NCI-H2196 (cell line): ENCODE measurements at regions not wholly inside any gene's neighbourhood (a gene's known extent, or its start where the extent isn't known, plus 50 kb on each side); places are given as distances from the start of the nearest gene placed in this dataset.

ENCODE experiments used
- DNase-seq: peaks from one replicate; lab custom pipeline; 2025; ENCODE audit not compliant: unreplicated experiment; lab: John Stamatoyannopoulos, UW

DNA sequence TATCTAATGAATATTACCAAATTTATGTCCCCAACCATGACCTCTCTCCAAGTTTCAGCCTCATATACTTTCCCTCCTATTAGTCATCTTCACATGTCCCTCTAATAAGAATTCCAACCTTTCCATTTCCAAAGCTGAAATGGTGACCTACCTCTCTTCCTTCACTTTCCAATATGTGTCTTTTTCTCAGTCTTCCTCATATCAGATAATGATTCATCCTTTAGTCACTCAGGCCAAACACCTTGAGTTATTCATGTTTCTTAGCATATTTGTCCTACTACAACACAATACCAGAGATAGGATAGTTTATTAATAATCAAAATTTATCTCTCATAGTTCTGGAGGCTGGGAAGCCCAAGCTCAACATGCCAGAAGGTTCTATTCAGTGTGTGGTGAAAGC lies 318.5 kb upstream of the ZWINT start:
- DNase-seq = no peak

GRCh38 chr10:56662765-56663447 lies 301.8 kb upstream of the ZWINT start:
- no peak for DNase-seq

DNA sequence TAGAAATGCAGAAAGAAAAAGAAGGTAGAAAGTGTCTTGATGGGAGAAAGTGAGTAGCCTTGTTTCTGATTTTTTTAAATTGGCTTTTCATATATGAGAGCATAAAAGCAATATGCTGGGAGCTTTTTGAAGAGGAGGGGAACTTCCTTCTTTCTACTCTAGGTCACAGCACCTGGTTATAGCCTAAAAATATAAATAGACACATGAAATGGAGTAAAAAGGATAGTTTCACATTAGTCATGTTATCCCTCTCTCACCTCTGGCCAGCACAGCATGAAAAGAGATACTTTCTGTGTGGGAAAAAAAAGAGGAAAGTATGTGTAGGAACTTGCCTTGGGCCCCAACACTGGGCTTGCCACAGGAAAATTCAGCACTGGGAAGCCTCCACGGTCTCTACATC lies 292.2 kb upstream of the ZWINT start:
- DNase-seq = no peak

- DNase-seq = no peak
Measured at GRCh38 chr10:56646329-56647111, 285.5 kb upstream of the ZWINT start.

DNA sequence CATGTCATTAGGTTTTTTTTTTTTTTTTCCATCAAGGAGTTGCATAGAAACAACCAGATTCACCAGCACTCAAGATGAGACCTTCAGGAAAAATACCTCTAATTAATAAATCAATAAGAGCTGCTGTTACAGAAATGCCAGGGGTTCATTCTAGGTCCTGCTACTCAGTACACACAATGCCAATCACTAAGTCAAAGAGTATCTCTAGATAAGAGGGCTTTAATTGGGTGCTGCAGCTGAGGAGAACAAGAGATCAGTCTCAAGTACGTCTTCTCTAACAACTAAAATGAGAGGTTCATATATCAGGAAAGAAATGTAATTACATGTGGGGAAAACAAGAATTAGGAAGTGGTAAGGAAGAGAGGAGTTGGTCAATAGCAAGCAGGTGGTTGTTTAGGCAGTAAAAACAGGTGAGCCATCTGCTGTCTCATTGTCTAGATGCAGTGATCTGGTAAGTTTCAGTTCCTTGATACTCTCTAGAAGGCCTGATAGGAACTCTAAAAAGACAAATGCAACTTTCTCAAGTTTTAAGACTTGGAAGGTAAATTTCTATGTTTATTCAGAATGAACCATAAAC lies 272.9 kb upstream of the ZWINT start:
- peak; percentile 1 for DNase-seq

GRCh38 chr10:56632537-56632936 lies 271.5 kb upstream of the ZWINT start:
- no peak for DNase-seq

GRCh38 chr10:56624082-56624481 lies 263.0 kb upstream of the ZWINT start:
- no peak for DNase-seq

DNA sequence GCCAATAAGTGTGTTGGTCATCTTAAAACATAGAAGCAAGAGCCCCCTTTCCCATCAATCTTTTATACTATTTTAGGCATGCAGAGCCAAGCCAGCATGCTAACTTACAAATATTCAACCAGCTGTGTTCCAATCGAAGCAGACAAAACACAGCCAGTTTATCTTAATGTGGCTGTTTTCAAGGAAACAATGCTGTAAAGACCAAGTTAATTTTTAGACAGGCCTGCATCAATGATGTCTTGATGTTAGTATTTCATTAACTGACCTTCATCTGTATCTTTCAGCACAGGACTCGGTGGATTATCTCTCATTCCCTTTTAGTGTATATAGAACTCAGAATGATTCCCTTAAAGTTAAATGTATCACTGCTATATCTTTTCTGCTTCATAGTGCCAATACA lies 262.0 kb upstream of the ZWINT start:
- DNase-seq = no peak

DNA sequence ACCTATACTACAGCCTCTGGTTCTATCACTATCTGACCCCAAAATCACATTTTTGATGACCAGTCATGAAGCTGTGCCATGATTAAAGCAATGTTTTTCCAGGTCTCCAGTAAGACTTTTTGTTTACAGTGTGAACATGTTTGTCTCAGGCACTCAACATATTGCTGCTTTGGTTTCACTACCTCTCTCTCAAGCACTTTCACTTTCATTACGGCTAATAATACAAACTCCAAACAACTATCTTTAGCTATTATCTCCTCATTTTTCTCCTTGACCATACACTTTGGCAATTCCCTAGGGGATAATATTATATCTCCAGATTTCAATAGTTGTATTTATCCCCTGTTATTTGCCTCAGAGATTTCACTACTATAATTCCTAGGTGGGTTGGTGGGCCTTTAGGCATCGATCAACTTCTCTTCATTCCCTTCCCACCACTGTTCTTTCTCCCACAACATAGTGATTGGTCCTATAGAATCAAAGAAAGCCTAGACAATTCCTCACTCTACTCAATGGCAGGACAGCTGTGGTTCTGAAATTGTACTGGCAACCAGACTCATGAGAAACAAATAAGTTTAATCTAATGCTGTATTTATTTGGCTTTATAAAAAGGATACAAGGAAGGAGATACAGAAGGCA lies 261.4 kb upstream of the ZWINT start:
- DNase-seq = peak; percentile 0

GRCh38 chr10:56606202-56606601 lies 245.1 kb upstream of the ZWINT start:
- DNase-seq = no peak

DNA sequence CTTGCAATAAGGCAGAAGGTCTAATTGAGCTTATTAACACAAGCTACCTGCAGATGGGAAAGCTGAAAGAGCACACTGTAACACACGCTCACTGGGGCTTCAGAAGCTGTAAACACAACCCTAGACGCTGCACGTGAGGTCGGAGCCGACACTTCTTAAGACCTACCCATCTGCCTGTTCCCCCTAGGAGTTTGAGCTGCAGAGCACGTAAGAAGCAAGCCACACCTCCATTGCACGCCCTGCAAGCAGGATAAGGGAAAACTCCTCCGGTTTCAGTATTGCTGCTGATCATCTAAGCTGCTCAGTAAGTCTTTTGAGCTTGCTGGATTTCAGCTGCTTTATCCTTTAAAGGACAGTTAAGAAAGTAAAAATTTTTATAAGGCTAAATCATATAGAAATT lies 244.0 kb upstream of the ZWINT start:
- no peak for DNase-seq

DNA sequence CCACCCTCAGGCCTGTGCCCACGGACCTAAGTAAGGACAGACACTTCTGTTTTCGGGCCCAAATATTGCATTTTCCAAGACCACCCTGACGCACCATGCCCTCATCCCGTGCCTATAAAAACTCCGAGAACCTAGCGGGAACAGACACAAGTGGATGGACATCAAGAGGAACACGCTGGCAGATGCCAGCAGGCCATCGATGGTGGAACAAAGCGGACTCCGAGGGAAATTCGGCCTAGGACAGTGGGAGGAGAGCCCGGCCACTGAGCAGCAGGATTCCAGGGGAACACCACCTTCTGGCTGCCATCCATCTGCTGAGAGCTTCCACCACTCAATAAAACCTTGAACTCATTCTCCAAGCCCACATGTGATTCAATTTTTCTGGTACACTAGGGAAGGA lies 243.6 kb upstream of the ZWINT start:
- DNase-seq = no peak

DNA sequence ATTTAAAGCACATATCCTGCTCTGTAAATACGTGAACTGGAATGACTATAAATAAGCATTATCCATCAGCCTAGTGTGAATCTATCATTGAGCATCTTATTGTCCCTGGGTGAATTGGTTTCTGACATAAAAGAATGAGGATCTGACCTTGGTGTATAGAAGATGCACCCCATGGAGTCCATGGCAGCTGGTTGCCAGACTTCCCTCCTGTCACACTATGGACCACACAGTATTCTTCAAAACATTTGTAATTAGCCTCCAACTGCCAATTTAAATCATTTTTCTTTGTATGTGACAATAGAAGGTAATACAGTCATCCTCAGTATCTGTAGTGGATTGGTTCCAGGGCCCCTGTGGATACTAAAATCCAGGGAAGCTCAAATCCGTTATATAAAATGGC lies 238.1 kb upstream of the ZWINT start:
- DNase-seq = no peak

GRCh38 chr10:56596257-56596656 lies 235.2 kb upstream of the ZWINT start:
- DNase-seq = no peak

DNA sequence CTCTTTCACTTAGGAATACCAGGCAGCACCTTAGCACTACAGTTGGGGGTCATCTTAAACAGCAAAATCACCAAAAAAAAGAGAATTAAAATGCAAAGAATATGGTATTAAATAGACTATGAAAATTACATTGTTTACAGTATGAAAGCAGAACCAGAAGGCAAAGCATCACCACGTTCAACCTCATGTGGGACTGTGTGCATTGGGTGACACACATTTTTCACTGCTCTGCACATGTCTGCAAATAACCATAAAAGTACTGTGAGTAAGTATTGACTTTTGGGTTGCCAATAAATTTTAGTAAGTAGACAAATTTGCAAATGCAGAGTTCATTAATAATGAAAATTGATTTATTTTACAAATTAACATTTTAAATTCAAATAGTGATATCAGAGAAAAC lies 232.1 kb upstream of the ZWINT start:
- no peak for DNase-seq

DNA sequence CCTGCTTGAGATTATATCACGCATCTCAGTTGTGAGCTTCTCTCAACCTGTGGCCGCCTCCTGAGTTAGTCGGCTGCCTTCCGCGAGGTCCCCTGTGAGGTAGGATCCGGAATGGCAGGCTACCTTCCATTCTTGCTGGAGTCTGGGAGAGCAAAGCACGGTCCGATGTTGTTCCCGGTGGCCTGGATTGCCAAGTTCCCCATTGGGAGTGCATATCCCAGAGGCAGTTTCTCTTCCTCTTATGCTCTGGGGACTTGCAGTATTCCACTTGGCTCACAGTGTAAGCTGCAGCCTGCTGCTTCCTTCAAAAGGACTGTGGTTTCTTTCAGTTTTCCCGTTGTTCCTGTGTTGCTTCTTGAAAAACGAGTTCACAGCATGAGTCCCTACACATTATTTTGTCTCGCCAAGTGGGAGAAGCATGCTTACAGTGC lies 225.4 kb upstream of the ZWINT start:
- no peak for DNase-seq

DNA sequence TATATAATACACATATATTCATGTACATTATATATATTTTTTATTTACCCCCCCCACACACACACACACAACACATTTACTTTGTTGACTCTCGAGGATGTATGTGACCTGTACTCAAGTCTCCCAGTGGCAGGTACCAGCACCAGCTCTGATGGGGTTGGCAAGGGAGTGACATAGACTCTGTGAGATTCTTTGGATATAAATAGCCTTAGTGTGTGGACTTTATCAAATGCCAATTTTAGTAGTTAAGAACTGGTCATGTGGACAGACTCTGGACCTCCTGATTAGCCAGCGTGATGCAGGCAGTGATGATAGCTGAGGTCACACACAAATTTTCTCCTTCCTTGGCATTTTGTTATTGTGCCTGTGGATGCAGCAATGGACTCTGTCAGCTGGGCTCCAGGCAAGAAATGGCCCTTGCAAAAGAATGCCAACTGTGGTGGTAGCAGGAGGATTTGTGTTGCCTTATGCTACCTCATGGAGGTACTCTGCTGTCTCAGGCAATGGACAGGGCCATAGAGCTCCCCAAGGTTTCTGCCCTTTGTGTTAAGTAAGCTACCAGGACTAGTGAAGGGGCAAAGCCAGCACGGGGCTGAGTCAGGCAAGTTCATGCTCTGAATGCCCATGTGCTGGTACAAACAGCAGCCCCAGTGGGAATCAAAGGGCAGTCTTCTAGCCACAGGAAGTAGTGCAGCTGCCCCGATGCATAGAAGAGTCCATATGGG lies 224.6 kb upstream of the ZWINT start:
- DNase-seq = no peak

DNA sequence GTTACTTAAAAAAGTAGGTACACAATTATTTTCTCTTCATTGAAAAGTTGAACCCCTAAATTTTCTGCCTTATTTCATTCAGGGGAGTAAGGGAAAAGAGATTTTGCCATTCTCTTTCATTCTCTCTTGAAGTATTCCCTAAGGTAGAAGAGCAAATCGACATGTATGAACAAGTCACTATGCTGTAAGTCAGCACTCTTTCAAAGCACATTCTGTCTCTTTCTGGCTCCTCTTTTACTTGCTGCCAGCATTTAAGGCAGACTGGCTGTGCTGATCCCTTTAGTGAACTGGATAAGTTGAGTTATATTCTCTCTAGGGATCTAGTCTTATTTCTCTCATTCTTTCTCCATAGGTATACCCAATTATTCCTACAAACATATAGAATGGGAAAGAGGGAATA lies 222.3 kb upstream of the ZWINT start:
- DNase-seq = no peak

- DNase-seq = no peak
Measured at GRCh38 chr10:56567580-56567979, 206.5 kb upstream of the ZWINT start.

GRCh38 chr10:56561336-56561735 lies 200.3 kb upstream of the ZWINT start:
- DNase-seq = no peak

DNA sequence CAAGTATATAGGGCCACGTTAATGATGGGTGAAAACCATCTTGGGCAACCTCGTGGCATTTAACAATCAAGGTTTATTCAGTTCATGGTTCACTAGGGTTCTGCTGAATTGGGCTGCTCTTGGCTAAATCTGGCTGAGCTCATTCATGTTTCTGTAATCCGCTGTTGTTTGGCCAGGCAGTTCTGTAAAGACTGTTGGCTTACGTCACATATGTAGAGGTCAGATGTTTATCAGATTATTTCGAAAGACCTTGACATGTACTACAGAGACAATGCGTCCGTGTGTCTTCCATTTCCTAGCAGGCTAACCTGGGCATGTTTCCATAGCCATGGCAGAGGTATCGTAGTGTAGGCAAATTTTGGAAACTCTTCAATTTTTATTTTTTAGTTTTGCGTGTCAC lies 190.0 kb upstream of the ZWINT start:
- no peak for DNase-seq
